ENCODE measurements at regions not wholly inside any gene's neighbourhood (a gene's known extent, or its start where the extent isn't known, plus 50 kb on each side); places are given as distances from the start of the nearest gene placed in this dataset.

GRCh38 chr13:104024416-104025170 lies 958.4 kb upstream of the SLC10A2 start:
- no peak overlapping the region for H3K4me2 ChIP-seq (ENCODE audit: low read length)
- no peaks in the 10 kb centered on the region for H3K27me3 ChIP-seq (ENCODE audit: control insufficient read depth, low read length)
- no peak overlapping the region for H3K4me3 ChIP-seq (ENCODE audit: low read length)
- H4K20me1 ChIP-seq (ENCODE audit: control insufficient read depth, insufficient read depth, low read depth, low read length), result no peaks in the 10 kb centered on the region
- H3K79me2 ChIP-seq (ENCODE audit: control insufficient read depth, low read length), result no peaks in the 10 kb centered on the region
- no peaks in the 10 kb centered on the region for H3F3A ChIP-seq (ENCODE audit: control insufficient read depth, insufficient read depth)
- no peaks in the 10 kb centered on the region for H3K4me1 ChIP-seq (ENCODE audit: control insufficient read depth, low read length)
- H3K9me2 ChIP-seq (replicated peaks; ENCODE audit: control insufficient read depth, low read length), result no peaks in the 10 kb centered on the region
- H3K27ac ChIP-seq (ENCODE audit: low read depth, low read length), result no peak overlapping the region
- TF ChIP-seq CTCF (IDR thresholded peaks at IDR 0.05; ENCODE audit: low read depth, low read length, poor library complexity, severe bottlenecking), result no peak
- TF ChIP-seq EZH2phosphoT487 (IDR thresholded peaks at IDR 0.05; ENCODE audit: borderline replicate concordance, low read length), result no peak
- H3K9me3 ChIP-seq (ENCODE audit: control insufficient read depth, insufficient read depth, low read length), result no peaks in the 10 kb centered on the region
- H3K36me3 ChIP-seq (ENCODE audit: control insufficient read depth, low read length), result no peaks in the 10 kb centered on the region

- TF ChIP-seq CTCF (IDR thresholded peaks at IDR 0.05; ENCODE audit: low read depth, low read length, poor library complexity, severe bottlenecking), result no peak
- TF ChIP-seq EZH2phosphoT487 (IDR thresholded peaks at IDR 0.05; ENCODE audit: borderline replicate concordance, low read length), result no peak
- Histone ChIP-seq H3K79me2 (ENCODE audit: control insufficient read depth, low read length) (no peaks in the 10 kb centered on the region), H3K27ac (ENCODE audit: low read depth, low read length) (no peak overlapping the region), H3K9me3 (ENCODE audit: control insufficient read depth, insufficient read depth, low read length) (no peaks in the 10 kb centered on the region), H3F3A (ENCODE audit: control insufficient read depth, insufficient read depth) (no peaks in the 10 kb centered on the region), H3K36me3 (ENCODE audit: control insufficient read depth, low read length) (no peaks in the 10 kb centered on the region), H3K4me2 (ENCODE audit: low read length) (no peak overlapping the region), H3K4me1 (ENCODE audit: control insufficient read depth, low read length) (no peaks in the 10 kb centered on the region), H3K9me2 (replicated peaks; ENCODE audit: control insufficient read depth, low read length) (no peaks in the 10 kb centered on the region), H3K4me3 (ENCODE audit: low read length) (no peak overlapping the region), H3K27me3 (ENCODE audit: control insufficient read depth, low read length) (no peaks in the 10 kb centered on the region), H4K20me1 (ENCODE audit: control insufficient read depth, insufficient read depth, low read depth, low read length) (no peaks in the 10 kb centered on the region)
These were observed 955.7 kb upstream of the SLC10A2 start for GRCh38 chr13:104021806-104022397.

- Histone ChIP-seq H3K4me3 (ENCODE audit: low read length) (no peak overlapping the region), H3F3A (ENCODE audit: control insufficient read depth, insufficient read depth) (no peaks in the 10 kb centered on the region), H3K4me1 (ENCODE audit: control insufficient read depth, low read length) (no peaks in the 10 kb centered on the region), H4K20me1 (ENCODE audit: control insufficient read depth, insufficient read depth, low read depth, low read length) (no peaks in the 10 kb centered on the region), H3K9me3 (ENCODE audit: control insufficient read depth, insufficient read depth, low read length) (no peaks in the 10 kb centered on the region), H3K4me2 (ENCODE audit: low read length) (no peak overlapping the region), H3K9me2 (replicated peaks; ENCODE audit: control insufficient read depth, low read length) (no peaks in the 10 kb centered on the region), H3K27ac (ENCODE audit: low read depth, low read length) (no peak overlapping the region), H3K27me3 (ENCODE audit: control insufficient read depth, low read length) (no peaks in the 10 kb centered on the region), H3K79me2 (ENCODE audit: control insufficient read depth, low read length) (no peaks in the 10 kb centered on the region), H3K36me3 (ENCODE audit: control insufficient read depth, low read length) (no peaks in the 10 kb centered on the region)
- no peak for TF ChIP-seq EZH2phosphoT487 (IDR thresholded peaks at IDR 0.05; ENCODE audit: borderline replicate concordance, low read length)
- TF ChIP-seq CTCF (IDR thresholded peaks at IDR 0.05; ENCODE audit: low read depth, low read length, poor library complexity, severe bottlenecking), result no peak
These were observed 951.1 kb upstream of the SLC10A2 start for GRCh38 chr13:104017317-104017716.
